ENCODE measurements at regions not wholly inside any gene's neighbourhood (a gene's known extent, or its start where the extent isn't known, plus 50 kb on each side); places are given as distances from the start of the nearest gene placed in this dataset.

GRCh38 chr2:4895371-4895770, 796.8 kb upstream of the SOX11 start:
- Histone ChIP-seq H3K27ac (no peak overlapping the region), H3K4me3 (no peak overlapping the region), H3K4me2 (no peak overlapping the region), H3K9me3 (peaks cover 10% of the 10 kb centered on the region; the same call in 1 of the 3 replicates), H3K4me1 (no peaks in the 10 kb centered on the region)
- WGBS (ENCODE audit: missing lambda C conversion rate) = 13% methylated on average over 6 of the region's 6 CpGs
- ChIA-PET CTCF (no interaction called here), POLR2A (no interaction called here)
- no peak for ATAC-seq
- FAIRE-seq = no peak
- DNase-seq (ENCODE audit: low read depth in 1 of 2, low spot score in 1 of 2) = no peak
- TF ChIP-seq KDM5A (IDR thresholded peaks at IDR 0.05) (no peak), RCOR1 (IDR thresholded peaks at IDR 0.05; ENCODE audit: low read depth, low read length) (no peak), BCL3 (IDR thresholded peaks at IDR 0.05) (no peak), CBX8 (IDR thresholded peaks at IDR 0.05) (no peak), TFCP2L1 (CRISPR knock-in tag; IDR thresholded peaks at IDR 0.05) (no peak), HOXB13 (CRISPR knock-in tag; IDR thresholded peaks at IDR 0.05; ENCODE audit: low read depth) (no peak), EHF (CRISPR knock-in tag; IDR thresholded peaks at IDR 0.05) (no peak), SREBF2 (IDR thresholded peaks at IDR 0.05) (no peak), CHD4 (IDR thresholded peaks at IDR 0.05; ENCODE audit: borderline replicate concordance) (no peak), KDM1A (IDR thresholded peaks at IDR 0.05; ENCODE audit: low read depth) (no peak), JUN (IDR thresholded peaks at IDR 0.05) (no peak), SMC3 (IDR thresholded peaks at IDR 0.05) (no peak), ZFP36 (IDR thresholded peaks at IDR 0.05; ENCODE audit: borderline replicate concordance, partially characterized antibody) (no peak), HDAC2 (IDR thresholded peaks at IDR 0.05) (no peak), EP300 (IDR thresholded peaks at IDR 0.05) (no peak), RNF2 (IDR thresholded peaks at IDR 0.05; ENCODE audit: borderline replicate concordance, low read depth) (no peak), ESRRA (IDR thresholded peaks at IDR 0.05; ENCODE audit: borderline replicate concordance, low read length) (no peak)

GRCh38 chr2:4898706-4899105, 793.5 kb upstream of the SOX11 start:
- ChIA-PET CTCF (no interaction called here), POLR2A (no interaction called here)
- Histone ChIP-seq H3K9me3 (peaks cover 3% of the 10 kb centered on the region; the same call in 1 of the 3 replicates), H3K4me2 (no peak overlapping the region), H3K4me3 (no peak overlapping the region), H3K4me1 (no peaks in the 10 kb centered on the region), H3K27ac (no peak overlapping the region)
- TF ChIP-seq ZSCAN20 (CRISPR knock-in tag; IDR thresholded peaks at IDR 0.05) (no peak), FOSL2 (IDR thresholded peaks at IDR 0.05) (no peak), FOSL2 (CRISPR knock-in tag; IDR thresholded peaks at IDR 0.05) (peak; percentile 58), CEBPB (IDR thresholded peaks at IDR 0.05) (no peak), MAFK (IDR thresholded peaks at IDR 0.05; ENCODE audit: partially characterized antibody) (no peak), CBX8 (IDR thresholded peaks at IDR 0.05) (no peak), CHD4 (IDR thresholded peaks at IDR 0.05; ENCODE audit: borderline replicate concordance) (no peak)
- 6% methylated on average over 5 of the region's 5 CpGs for WGBS (ENCODE audit: missing lambda C conversion rate)
- no peak for ATAC-seq
- DNase-seq (ENCODE audit: low read depth in 1 of 2, low spot score in 1 of 2) = peak; percentile 4 to 31
- FAIRE-seq = no peak

- ChIA-PET CTCF (no interaction called here), POLR2A (no interaction called here)
- H3K27ac ChIP-seq = no peak overlapping the region
- DNase-seq (ENCODE audit: low read depth in 1 of 2, low spot score in 1 of 2) (no peak), FAIRE-seq (no peak), ATAC-seq (no peak)
- H3K4me3 ChIP-seq = no peak overlapping the region
- H3K9me3 ChIP-seq = peaks cover 3% of the 10 kb centered on the region; the same call in 1 of the 3 replicates
- no peak overlapping the region for H3K4me2 ChIP-seq
- 12% methylated on average over 5 of the region's 5 CpGs for WGBS (ENCODE audit: missing lambda C conversion rate)
- no peak for TF ChIP-seq CBX8 (IDR thresholded peaks at IDR 0.05)
- TF ChIP-seq PHF8 (IDR thresholded peaks at IDR 0.05; ENCODE audit: borderline replicate concordance, low read depth) = no peak
- TF ChIP-seq RNF2 (IDR thresholded peaks at IDR 0.05; ENCODE audit: borderline replicate concordance, low read depth) = no peak
- no peak for TF ChIP-seq MYC (IDR thresholded peaks at IDR 0.05; ENCODE audit: borderline replicate concordance, low read length)
- TF ChIP-seq CTCF (IDR thresholded peaks at IDR 0.05) = no peak
- no peak for TF ChIP-seq KDM5A (IDR thresholded peaks at IDR 0.05)
- no peak for TF ChIP-seq HDAC2 (IDR thresholded peaks at IDR 0.05)
- TF ChIP-seq MAX (IDR thresholded peaks at IDR 0.05) = no peak
- no peak for TF ChIP-seq MAZ (IDR thresholded peaks at IDR 0.05; ENCODE audit: borderline replicate concordance, low read depth, low read length)
- no peak for TF ChIP-seq JUNB (IDR thresholded peaks at IDR 0.05)
- H3K4me1 ChIP-seq = no peaks in the 10 kb centered on the region
Observed at GRCh38 chr2:4900242-4900641, 791.9 kb upstream of the SOX11 start.
